ENCODE measurements at regions not wholly inside any gene's neighbourhood (a gene's known extent, or its start where the extent isn't known, plus 50 kb on each side); places are given as distances from the start of the nearest gene placed in this dataset.

DNA sequence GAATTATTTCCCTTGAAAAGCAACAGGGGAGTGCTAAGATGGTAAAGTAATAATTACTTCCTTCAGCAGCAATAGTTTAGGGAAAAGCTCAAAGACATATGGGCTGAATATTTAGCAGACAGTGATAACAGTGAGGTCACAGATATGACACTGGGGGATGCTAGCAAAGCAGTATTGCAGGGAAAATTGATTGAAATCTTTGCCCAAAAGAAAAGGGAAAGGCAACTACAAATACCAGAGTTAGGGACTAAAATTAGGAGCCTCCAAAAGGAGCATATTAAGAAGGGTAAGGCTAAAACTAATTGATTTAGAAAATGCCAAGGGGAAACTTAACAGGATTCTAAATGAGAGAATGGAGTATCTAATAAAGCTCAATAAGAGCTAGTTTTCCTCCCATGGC, 1191.3 kb upstream of the TENM3 start:
- TF ChIP-seq POLR2AphosphoS5 (IDR thresholded peaks at IDR 0.05; ENCODE audit: low read depth) (no peak), SPI1 (IDR thresholded peaks at IDR 0.05; ENCODE audit: borderline replicate concordance, low read depth) (no peak), GABPA (IDR thresholded peaks at IDR 0.05; ENCODE audit: low read depth) (no peak)
- TF ChIP-seq, protein P1, sequence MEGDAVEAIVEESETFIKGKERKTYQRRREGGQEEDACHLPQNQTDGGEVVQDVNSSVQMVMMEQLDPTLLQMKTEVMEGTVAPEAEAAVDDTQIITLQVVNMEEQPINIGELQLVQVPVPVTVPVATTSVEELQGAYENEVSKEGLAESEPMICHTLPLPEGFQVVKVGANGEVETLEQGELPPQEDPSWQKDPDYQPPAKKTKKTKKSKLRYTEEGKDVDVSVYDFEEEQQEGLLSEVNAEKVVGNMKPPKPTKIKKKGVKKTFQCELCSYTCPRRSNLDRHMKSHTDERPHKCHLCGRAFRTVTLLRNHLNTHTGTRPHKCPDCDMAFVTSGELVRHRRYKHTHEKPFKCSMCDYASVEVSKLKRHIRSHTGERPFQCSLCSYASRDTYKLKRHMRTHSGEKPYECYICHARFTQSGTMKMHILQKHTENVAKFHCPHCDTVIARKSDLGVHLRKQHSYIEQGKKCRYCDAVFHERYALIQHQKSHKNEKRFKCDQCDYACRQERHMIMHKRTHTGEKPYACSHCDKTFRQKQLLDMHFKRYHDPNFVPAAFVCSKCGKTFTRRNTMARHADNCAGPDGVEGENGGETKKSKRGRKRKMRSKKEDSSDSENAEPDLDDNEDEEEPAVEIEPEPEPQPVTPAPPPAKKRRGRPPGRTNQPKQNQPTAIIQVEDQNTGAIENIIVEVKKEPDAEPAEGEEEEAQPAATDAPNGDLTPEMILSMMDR (IDR thresholded peaks at IDR 0.05; ENCODE audit: insufficient read depth, low read length), result no peak
- TF ChIP-seq, protein P2, sequence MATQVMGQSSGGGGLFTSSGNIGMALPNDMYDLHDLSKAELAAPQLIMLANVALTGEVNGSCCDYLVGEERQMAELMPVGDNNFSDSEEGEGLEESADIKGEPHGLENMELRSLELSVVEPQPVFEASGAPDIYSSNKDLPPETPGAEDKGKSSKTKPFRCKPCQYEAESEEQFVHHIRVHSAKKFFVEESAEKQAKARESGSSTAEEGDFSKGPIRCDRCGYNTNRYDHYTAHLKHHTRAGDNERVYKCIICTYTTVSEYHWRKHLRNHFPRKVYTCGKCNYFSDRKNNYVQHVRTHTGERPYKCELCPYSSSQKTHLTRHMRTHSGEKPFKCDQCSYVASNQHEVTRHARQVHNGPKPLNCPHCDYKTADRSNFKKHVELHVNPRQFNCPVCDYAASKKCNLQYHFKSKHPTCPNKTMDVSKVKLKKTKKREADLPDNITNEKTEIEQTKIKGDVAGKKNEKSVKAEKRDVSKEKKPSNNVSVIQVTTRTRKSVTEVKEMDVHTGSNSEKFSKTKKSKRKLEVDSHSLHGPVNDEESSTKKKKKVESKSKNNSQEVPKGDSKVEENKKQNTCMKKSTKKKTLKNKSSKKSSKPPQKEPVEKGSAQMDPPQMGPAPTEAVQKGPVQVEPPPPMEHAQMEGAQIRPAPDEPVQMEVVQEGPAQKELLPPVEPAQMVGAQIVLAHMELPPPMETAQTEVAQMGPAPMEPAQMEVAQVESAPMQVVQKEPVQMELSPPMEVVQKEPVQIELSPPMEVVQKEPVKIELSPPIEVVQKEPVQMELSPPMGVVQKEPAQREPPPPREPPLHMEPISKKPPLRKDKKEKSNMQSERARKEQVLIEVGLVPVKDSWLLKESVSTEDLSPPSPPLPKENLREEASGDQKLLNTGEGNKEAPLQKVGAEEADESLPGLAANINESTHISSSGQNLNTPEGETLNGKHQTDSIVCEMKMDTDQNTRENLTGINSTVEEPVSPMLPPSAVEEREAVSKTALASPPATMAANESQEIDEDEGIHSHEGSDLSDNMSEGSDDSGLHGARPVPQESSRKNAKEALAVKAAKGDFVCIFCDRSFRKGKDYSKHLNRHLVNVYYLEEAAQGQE (IDR thresholded peaks at IDR 0.05; ENCODE audit: insufficient replicate concordance, low read depth), result no peak
- no peak overlapping the region for H3K27ac ChIP-seq (replicated peaks)
- H3K27me3 ChIP-seq (ENCODE audit: insufficient read depth, poor library complexity, severe bottlenecking), result no peaks in the 10 kb centered on the region
- no peak overlapping the region for H3K4me3 ChIP-seq (replicated peaks; ENCODE audit: insufficient read depth, low read length)
- DNase-seq (ENCODE audit: low read depth in 1 of 2, low spot score in 1 of 2), result no peak

DNA sequence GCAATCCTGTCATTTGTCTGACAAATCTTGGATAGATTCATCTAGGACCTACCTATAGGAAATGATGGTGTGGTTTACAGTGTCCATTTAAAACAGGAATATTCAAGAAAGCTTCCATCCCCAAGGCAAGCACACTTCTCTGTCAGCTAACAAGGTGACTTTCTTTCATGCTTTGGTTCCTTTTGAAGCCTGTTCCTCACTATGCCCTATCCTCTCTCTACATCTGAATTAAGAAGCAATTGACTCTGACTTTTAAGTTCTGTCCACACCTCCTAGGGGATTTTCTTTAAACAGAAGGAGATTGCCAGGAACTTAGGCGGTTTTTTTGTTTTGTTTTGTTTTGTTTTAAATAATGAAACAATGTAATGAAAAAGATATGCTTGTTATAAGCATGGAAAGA, 1181.4 kb upstream of the TENM3 start:
- no peak overlapping the region for H3K27ac ChIP-seq (replicated peaks)
- DNase-seq (ENCODE audit: low read depth in 1 of 2, low spot score in 1 of 2), result no peak
- H3K27me3 ChIP-seq (ENCODE audit: insufficient read depth, poor library complexity, severe bottlenecking), result no peaks in the 10 kb centered on the region
- no peak overlapping the region for H3K4me3 ChIP-seq (replicated peaks; ENCODE audit: insufficient read depth, low read length)
- TF ChIP-seq GABPA (IDR thresholded peaks at IDR 0.05; ENCODE audit: low read depth) (no peak), SPI1 (IDR thresholded peaks at IDR 0.05; ENCODE audit: borderline replicate concordance, low read depth) (no peak)
- TF ChIP-seq, protein P2 (IDR thresholded peaks at IDR 0.05; ENCODE audit: insufficient replicate concordance, low read depth), result no peak

DNA sequence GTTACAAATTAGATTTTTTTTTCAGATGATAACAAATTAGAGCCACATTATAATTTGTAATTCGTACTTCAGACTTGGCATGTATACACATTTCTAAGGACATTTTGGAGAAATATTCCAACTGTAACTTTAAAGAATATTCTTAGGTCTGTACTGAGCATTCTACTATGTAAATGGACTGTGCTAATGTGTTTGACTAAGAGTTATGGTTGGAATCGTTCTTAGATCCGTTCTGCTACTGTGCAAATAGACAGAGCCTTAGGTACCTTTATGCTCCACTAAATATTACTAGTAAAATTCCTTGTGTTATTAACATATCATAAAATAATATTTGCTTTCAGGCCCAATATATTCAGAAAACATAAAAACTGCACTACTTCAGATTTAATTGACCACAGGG, 1180.0 kb upstream of the TENM3 start:
- TF ChIP-seq, protein P1 (IDR thresholded peaks at IDR 0.05; ENCODE audit: insufficient read depth, low read length), result no peak
- no peak for TF ChIP-seq POLR2AphosphoS5 (IDR thresholded peaks at IDR 0.05; ENCODE audit: low read depth)
- no peak overlapping the region for H3K4me3 ChIP-seq (replicated peaks; ENCODE audit: insufficient read depth, low read length)
- DNase-seq (ENCODE audit: low read depth in 1 of 2, low spot score in 1 of 2), result no peak
- no peaks in the 10 kb centered on the region for H3K27me3 ChIP-seq (ENCODE audit: insufficient read depth, poor library complexity, severe bottlenecking)
- H3K27ac ChIP-seq (replicated peaks), result no peak overlapping the region

DNA sequence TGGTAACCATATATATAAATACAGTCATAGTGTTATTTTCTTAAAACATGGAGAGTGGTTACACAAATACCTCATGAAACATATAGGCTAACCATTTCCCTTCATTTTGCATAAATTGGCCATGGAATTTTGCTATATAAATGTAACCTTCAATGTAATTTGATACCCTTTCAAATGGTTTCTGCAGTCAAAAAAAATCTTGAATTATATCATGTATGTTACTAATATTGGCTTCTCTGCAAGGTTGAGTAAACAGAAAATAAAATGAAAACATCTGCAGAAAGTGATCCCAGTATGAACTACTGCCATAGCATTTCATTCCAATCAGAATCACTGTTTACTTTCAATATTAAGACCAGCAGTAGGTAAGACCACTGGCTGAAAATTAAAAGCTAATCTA, 1165.9 kb upstream of the TENM3 start:
- no peak overlapping the region for H3K4me3 ChIP-seq (replicated peaks; ENCODE audit: insufficient read depth, low read length)
- no peak overlapping the region for H3K27ac ChIP-seq (replicated peaks)
- DNase-seq (ENCODE audit: low read depth in 1 of 2, low spot score in 1 of 2), result no peak
- no peaks in the 10 kb centered on the region for H3K27me3 ChIP-seq (ENCODE audit: insufficient read depth, poor library complexity, severe bottlenecking)
- no peak for TF ChIP-seq POLR2AphosphoS5 (IDR thresholded peaks at IDR 0.05; ENCODE audit: low read depth)
- TF ChIP-seq, protein P2 (IDR thresholded peaks at IDR 0.05; ENCODE audit: insufficient replicate concordance, low read depth), result no peak
- TF ChIP-seq, protein P1 (IDR thresholded peaks at IDR 0.05; ENCODE audit: insufficient read depth, low read length), result no peak
- TF ChIP-seq SPI1 (IDR thresholded peaks at IDR 0.05; ENCODE audit: borderline replicate concordance, low read depth), result no peak
- TF ChIP-seq GABPA (IDR thresholded peaks at IDR 0.05; ENCODE audit: low read depth), result no peak

Data from HL-60 (cell line).